ENCODE measurements at regions not wholly inside any gene's neighbourhood (a gene's known extent, or its start where the extent isn't known, plus 50 kb on each side); places are given as distances from the start of the nearest gene placed in this dataset.

DNA sequence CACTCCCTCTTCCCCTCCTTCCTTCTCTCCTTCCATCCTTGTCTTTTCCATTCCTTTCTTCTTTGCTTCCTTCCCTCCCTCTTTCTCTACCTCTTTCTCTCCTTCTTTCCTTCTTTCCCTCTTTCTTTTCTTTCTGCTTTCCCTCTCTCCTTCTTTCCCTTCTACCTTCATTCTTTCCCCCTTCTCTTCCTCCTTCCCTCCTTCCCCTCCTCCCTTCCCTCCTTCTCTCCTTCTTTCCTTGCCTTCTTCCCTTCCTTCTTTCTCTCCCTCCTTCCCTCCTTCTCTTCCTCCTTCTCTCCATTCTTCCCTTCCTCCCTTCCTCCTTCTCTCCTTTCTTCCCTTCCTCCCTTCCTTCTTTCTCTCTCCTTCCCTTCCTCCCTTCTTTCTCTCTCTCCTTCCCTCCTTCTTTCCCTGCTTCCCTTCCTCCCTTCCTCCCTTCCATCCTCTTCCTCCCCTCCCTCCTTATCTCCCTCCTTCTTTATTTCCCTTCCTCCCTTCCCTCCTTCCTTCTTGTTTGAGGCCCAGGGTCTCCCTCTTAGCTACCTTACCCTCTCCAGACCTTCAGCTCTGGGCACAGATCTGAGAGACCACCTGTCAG lies 77.0 kb downstream of the BUD13 start:
- TF ChIP-seq, protein P1, sequence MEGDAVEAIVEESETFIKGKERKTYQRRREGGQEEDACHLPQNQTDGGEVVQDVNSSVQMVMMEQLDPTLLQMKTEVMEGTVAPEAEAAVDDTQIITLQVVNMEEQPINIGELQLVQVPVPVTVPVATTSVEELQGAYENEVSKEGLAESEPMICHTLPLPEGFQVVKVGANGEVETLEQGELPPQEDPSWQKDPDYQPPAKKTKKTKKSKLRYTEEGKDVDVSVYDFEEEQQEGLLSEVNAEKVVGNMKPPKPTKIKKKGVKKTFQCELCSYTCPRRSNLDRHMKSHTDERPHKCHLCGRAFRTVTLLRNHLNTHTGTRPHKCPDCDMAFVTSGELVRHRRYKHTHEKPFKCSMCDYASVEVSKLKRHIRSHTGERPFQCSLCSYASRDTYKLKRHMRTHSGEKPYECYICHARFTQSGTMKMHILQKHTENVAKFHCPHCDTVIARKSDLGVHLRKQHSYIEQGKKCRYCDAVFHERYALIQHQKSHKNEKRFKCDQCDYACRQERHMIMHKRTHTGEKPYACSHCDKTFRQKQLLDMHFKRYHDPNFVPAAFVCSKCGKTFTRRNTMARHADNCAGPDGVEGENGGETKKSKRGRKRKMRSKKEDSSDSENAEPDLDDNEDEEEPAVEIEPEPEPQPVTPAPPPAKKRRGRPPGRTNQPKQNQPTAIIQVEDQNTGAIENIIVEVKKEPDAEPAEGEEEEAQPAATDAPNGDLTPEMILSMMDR (IDR thresholded peaks at IDR 0.05; ENCODE audit: low read depth, low read length): no peak
- no peak for TF ChIP-seq EZH2phosphoT487 (IDR thresholded peaks at IDR 0.05; ENCODE audit: low read depth)
- H3K4me1 ChIP-seq (ENCODE audit: low read length): no peaks in the 10 kb centered on the region
- H2AFZ ChIP-seq (ENCODE audit: low read depth, low read length): no peak overlapping the region
- no peak overlapping the region for H3K4me3 ChIP-seq (ENCODE audit: low read length)
- H3K9me3 ChIP-seq (ENCODE audit: insufficient read depth, low read length): no peaks in the 10 kb centered on the region
- H3K36me3 ChIP-seq (replicated peaks; ENCODE audit: low read depth, low read length): no peaks in the 10 kb centered on the region
- peaks cover 5% of the 10 kb centered on the region; the same call in 1 of the 2 replicates for H3K27me3 ChIP-seq (ENCODE audit: low read depth, low read length)
- no peak overlapping the region for H3K27ac ChIP-seq (ENCODE audit: low read length)
- no peak overlapping the region for H3K9ac ChIP-seq (ENCODE audit: low read length)
- no peak overlapping the region for H3K4me2 ChIP-seq (ENCODE audit: low read length)
- no peaks in the 10 kb centered on the region for H3K79me2 ChIP-seq (ENCODE audit: low read length)
- no peaks in the 10 kb centered on the region for H4K20me1 ChIP-seq (ENCODE audit: insufficient read depth, low read length)

DNA sequence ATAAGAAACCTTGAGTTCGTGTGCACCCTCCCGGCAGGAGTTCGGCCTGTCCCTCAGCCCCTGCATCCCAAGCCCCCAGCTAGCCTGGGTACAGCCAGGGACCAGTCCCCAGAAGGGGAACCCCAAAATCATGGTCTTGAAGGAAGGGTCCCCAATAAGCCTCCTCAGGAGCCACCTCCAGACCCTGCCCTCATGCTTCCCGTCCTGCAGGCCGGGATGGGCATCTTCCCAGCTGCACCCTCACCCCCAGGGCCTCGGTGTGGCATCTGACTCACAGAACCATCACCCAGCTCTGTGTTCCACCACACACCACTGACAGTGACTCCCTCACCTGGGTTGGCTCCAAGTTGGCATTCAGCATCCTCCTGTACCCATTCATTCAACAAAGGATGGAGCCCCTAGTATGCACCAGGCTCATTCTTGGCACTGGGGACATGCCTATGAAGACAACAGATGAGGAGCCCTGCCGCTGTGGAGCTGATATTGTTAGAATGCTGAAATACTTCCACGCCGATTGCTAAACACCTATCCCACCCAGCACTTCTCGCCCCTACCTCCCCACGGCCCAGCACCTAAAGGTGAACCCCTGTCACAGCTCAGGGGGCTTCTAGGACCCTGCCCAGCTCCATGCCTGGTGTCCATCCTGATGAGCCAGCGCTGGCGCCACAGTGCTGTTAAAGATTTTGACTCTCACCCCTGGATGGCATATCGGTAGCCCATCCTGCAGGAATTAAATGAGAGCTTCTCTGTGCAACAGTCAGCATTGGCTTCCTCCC lies 77.8 kb downstream of the BUD13 start:
- TF ChIP-seq, protein P1 (IDR thresholded peaks at IDR 0.05; ENCODE audit: low read depth, low read length): no peak
- TF ChIP-seq EZH2phosphoT487 (IDR thresholded peaks at IDR 0.05; ENCODE audit: low read depth): no peak
- no peaks in the 10 kb centered on the region for H3K79me2 ChIP-seq (ENCODE audit: low read length)
- H3K9ac ChIP-seq (ENCODE audit: low read length): no peak overlapping the region
- no peaks in the 10 kb centered on the region for H3K36me3 ChIP-seq (replicated peaks; ENCODE audit: low read depth, low read length)
- H3K27ac ChIP-seq (ENCODE audit: low read length): no peak overlapping the region
- H3K4me1 ChIP-seq (ENCODE audit: low read length): no peaks in the 10 kb centered on the region
- H2AFZ ChIP-seq (ENCODE audit: low read depth, low read length): no peak overlapping the region
- H3K27me3 ChIP-seq (ENCODE audit: low read depth, low read length): peaks cover 5% of the 10 kb centered on the region; the same call in 1 of the 2 replicates
- no peak overlapping the region for H3K4me2 ChIP-seq (ENCODE audit: low read length)
- no peaks in the 10 kb centered on the region for H3K9me3 ChIP-seq (ENCODE audit: insufficient read depth, low read length)
- H4K20me1 ChIP-seq (ENCODE audit: insufficient read depth, low read length): no peaks in the 10 kb centered on the region
- H3K4me3 ChIP-seq (ENCODE audit: low read length): no peak overlapping the region

DNA sequence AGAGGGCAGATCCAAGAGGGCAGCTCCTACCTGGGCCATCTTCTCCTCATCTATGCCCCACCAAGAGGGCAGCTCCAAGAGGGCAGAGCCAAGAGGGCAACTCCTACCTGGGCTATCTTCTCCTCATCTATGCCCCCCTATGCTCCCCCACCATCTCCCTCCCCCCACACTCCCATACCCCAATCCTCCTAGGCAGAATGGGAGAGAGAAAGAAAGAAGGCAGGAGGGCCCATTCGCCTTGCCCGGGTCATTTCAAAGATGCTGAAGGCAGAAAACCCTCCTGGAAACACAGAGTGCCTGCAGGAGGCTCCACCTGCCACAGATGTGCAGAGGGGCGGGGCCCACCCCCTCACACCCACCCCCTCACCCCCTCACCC lies 78.5 kb downstream of the BUD13 start:
- no peaks in the 10 kb centered on the region for H3K9me3 ChIP-seq (ENCODE audit: insufficient read depth, low read length)
- no peak overlapping the region for H2AFZ ChIP-seq (ENCODE audit: low read depth, low read length)
- H4K20me1 ChIP-seq (ENCODE audit: insufficient read depth, low read length): no peaks in the 10 kb centered on the region
- H3K9ac ChIP-seq (ENCODE audit: low read length): no peak overlapping the region
- H3K79me2 ChIP-seq (ENCODE audit: low read length): no peaks in the 10 kb centered on the region
- H3K36me3 ChIP-seq (replicated peaks; ENCODE audit: low read depth, low read length): no peaks in the 10 kb centered on the region
- H3K27ac ChIP-seq (ENCODE audit: low read length): no peak overlapping the region
- H3K4me2 ChIP-seq (ENCODE audit: low read length): no peak overlapping the region
- H3K4me1 ChIP-seq (ENCODE audit: low read length): no peaks in the 10 kb centered on the region
- TF ChIP-seq, protein P1 (IDR thresholded peaks at IDR 0.05; ENCODE audit: low read depth, low read length): no peak
- no peak for TF ChIP-seq EZH2phosphoT487 (IDR thresholded peaks at IDR 0.05; ENCODE audit: low read depth)
- peaks cover 5% of the 10 kb centered on the region; the same call in 1 of the 2 replicates for H3K27me3 ChIP-seq (ENCODE audit: low read depth, low read length)
- H3K4me3 ChIP-seq (ENCODE audit: low read length): no peak overlapping the region

DNA sequence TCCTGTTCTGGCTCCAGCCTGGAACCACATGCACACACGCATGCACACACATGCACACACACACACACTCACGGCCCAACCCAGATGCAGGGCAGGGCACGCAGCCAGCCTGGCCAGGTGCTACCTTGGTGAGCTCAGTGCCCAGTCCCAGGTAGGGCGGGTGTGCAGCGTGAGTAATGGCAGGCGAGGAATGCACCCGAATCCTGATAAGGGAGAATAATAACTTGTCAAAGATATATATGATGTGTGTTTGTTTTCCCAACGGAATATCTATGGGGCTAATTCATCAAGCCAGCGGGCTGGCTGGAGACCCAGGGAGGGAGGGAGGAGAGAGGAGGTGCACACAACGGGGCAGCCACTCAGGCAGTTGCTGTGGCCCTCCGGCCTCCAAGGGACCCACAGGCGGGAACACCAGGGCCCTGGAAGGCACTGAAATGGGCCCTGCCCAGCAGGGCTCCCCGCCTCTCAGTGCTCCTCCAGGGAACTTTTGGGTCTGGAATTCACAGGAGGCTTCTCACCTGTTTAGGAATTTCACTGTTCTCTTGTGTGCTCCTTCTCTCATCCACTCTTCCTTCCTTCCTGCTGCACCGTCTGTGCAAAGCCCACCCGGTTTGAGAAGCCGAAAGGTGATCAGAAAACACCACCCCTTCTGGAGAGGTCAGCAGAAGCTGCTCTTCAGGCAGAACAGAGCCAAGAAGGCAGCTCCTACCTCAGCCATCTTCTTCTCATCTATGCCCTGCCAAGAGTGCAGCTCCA lies 79.0 kb downstream of the BUD13 start:
- H4K20me1 ChIP-seq (ENCODE audit: insufficient read depth, low read length): no peaks in the 10 kb centered on the region
- TF ChIP-seq, protein P1 (IDR thresholded peaks at IDR 0.05; ENCODE audit: low read depth, low read length): no peak
- no peak for TF ChIP-seq EZH2phosphoT487 (IDR thresholded peaks at IDR 0.05; ENCODE audit: low read depth)
- no peaks in the 10 kb centered on the region for H3K9me3 ChIP-seq (ENCODE audit: insufficient read depth, low read length)
- H3K27ac ChIP-seq (ENCODE audit: low read length): no peak overlapping the region
- H3K27me3 ChIP-seq (ENCODE audit: low read depth, low read length): peaks cover 5% of the 10 kb centered on the region; the same call in 1 of the 2 replicates
- H3K4me1 ChIP-seq (ENCODE audit: low read length): no peaks in the 10 kb centered on the region
- H3K9ac ChIP-seq (ENCODE audit: low read length): no peak overlapping the region
- no peaks in the 10 kb centered on the region for H3K79me2 ChIP-seq (ENCODE audit: low read length)
- H3K36me3 ChIP-seq (replicated peaks; ENCODE audit: low read depth, low read length): no peaks in the 10 kb centered on the region
- no peak overlapping the region for H3K4me3 ChIP-seq (ENCODE audit: low read length)
- no peak overlapping the region for H2AFZ ChIP-seq (ENCODE audit: low read depth, low read length)
- no peak overlapping the region for H3K4me2 ChIP-seq (ENCODE audit: low read length)

All from OCI-LY3 (cell line).